ENCODE measurements at regions not wholly inside any gene's neighbourhood (a gene's known extent, or its start where the extent isn't known, plus 50 kb on each side); places are given as distances from the start of the nearest gene placed in this dataset.
A peak's percentile ranks its signal among the peaks of the same experiment; 100 is the strongest.

DNA sequence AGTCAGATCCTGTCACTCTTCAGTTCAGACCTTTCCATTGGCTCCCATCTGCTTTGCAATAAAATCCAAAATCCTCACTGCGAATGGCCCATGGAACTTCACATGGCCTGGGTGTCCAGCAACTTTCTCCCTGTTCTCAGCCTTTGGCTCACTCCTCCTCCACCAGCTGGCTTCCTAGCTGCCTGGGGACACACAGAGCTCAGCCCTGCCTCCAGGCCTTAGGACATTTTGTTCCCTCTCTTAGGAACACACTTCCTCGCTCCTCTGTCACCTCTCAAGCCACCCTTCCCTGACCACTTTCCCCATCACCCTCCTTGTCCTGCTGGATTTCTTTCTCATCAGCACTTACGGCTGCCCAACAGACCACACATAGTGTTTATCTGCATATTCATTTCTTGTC is 419.6 kb downstream of the MED13L start:
- no peak for DNase-seq (ENCODE audit: low spot score)

DNA sequence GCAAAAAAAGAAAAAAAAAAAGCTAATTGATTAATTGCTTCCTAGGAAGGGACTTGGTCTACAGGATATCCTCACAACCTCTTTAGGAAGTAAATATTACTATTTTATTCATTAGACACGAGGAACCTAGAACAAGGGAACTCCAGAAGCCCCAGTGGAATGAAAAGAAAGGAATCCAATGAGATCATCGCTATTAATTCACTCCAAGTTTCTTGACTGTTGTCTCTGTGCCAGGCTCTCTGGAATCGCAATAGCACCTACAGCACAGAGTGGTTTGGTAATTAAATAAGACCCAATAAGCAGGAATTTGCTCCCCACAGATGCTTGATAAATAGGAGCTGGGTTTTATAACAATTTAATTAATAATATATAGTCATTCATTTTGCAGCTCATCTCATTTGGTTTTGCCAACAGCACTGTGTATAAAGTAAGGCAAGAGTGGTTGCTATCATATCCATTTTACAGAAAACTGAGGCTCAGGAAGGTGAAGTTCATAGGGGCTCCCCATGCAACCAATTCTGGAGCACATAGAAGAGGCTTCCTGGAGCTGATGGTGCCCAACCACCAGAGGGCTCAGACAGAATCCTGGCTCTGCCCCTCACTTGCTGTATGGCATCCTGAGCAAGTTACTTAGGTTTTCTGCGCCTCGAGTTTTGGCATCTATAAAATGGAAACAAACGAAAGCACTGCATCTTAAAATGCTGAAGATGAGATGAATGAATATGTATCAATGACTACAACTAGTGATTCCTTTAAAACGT is 420.2 kb downstream of the MED13L start:
- no peak for DNase-seq (ENCODE audit: low spot score)

DNA sequence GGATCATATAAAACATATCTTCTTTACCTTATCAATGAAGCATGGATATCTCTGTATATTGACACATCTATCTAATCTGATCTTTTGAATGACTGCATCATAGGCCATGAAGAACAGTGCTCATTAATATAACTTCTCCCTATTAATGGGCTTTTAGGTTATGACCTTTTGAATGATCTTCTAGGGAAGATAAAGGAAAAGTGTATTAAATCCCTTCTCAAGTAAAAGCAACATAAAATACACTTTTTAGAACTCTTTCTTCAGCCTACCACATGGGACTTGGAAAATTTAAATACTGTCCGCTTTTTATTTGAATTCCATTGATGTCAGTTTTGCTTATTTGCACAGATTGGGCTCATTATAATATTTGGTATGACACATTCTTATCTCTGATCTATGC is 425.4 kb downstream of the MED13L start:
- no peak for DNase-seq (ENCODE audit: low spot score)

DNA sequence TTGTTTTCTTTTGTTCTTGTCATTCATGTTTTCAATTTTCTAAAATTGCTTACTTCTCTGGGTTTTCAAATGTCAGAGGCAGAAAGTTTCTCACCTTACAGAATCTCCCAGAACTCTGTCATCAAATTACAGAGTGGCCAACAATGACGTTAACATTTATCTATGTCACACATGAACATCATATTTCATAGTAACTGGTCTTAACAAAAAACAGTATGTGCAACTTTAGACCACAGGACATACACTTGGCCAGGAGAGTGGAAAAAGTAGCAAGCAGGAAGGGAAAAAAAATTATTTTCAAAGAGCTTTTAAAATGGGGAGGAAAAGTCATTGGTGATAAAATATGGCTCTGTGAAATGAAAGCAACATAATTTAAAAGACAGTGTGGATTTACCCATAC is 426.5 kb downstream of the MED13L start:
- DNase-seq (ENCODE audit: low spot score): no peak

DNA sequence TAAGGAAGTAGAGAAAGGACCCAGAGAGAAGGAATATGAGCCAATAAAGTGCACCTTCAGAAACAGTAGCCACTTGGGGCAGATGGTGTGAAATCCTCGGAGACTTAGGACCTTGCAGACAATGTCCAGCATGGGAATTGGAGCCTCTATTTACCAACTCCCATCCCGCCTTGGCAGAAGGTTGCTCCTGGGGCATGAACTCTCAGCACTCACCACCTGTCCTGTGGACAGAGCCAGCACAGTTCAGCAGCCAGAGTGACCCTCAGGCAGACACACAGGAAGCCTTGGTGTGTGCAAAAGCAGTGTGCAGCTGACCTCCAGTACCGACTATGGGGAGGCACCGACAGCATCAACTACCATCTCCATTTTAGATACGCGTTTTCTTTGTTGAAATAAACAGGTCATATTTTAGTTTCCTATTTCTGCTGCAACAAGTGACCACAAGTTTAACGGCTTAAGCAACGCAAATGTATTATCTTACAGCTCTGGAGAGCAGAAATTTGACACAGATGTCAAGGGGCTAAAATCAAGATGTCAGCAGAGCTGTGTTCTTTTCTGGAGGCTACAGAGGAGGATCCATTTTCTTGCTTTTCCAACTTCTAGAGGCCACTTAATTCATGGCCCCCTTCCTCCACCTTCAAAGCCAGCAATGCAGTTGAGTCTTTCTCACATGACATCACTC is 428.1 kb downstream of the MED13L start:
- DNase-seq (ENCODE audit: low spot score): no peak

DNA sequence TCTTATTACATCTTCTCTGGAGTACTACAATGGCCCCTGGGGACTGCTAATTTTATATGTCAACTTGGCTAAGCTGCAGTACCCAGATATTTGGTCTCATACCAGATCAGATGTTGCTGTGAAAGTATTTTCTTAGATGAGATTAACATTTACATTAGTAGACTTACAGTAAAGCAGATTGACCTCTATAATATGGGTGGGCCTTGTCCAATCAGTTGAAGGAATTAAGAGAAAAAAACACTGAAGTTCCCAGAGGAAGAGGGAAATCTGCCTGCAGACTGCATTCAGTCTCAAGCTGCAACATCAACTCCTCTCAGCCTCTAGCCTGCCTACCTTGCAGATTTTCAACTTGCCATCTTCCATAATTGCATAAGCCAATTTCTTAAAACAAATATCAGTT is 430.1 kb downstream of the MED13L start:
- no peak for DNase-seq (ENCODE audit: low spot score)

DNA sequence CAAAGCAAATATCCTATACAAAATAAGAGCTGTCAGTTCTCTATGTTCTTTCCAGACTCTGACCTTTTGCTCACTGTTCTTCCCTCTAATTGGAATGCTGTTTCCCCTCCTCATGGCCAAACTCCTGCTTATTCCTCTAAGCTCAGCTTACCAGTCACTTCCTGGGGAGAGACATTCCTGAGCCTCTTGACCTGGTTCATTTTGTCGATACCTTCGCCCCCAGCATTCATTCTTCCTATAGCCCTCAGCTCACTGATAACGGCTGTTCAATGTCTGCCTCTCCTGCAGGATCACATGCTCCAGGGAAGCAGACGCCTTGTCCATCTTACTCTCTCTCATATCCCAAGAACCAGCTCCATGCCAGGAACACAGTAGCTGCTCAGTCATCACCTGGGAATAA is 431.0 kb downstream of the MED13L start:
- no peak for DNase-seq (ENCODE audit: low spot score)

DNA sequence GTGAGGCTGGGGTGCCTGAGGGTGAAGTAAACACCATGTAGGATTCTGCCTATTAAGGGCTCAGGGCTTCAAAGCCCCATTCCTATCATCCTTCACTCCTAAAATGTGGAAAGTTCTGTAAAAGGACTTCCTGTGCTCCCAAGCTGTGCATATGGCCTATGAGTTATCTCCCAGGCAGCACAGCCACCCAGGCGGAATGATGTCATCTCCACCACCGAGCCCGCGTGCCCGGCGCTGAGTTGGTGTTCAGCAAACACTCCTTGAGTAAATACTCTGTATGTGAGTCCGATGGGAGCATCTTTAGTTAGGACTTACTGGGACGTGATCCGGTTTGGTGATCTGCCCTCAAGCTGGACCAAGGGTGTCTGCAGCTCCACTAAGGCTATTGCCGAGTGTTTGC is 437.3 kb downstream of the MED13L start:
- DNase-seq (ENCODE audit: low spot score): no peak

DNA sequence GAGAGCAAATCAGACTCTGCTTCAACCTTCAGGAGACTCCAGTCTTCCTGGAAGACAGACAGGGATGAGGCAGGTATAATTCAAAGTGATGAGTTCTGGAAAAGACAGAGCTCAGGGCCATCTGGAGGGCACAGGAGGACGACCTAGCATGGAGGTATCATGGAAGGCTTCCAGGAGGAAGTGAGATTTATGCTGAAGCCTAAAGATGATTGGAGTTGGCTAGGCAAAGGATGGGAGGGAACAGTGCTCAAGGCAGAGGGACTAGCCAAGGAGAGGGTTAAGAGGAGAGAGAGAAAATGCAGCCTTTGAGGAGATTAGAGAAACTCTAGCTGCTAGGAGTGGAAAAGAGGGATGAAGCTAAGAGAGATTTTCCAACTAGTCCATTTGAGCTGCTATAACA is 438.5 kb downstream of the MED13L start:
- DNase-seq (ENCODE audit: low spot score): no peak

DNA sequence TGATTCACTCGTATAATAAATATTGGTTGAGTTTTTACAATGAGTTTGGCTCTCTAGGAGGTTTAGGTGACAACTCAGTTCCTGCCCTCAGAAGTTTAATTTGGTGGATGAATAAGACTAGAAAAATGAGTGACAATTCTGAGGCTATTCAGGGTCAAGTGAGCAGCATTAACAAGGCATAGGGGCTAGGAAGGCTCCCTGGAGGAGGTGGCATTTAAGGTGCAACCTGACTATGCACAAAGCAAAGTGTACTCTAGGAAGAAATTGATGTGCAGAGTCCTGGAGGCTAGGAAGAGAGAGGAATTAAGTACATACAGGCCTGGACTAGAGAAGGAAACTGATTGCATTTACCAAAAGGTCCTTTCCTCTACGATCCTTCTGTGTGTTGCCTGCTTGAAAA is 440.3 kb downstream of the MED13L start:
- no peak for DNase-seq (ENCODE audit: low spot score)

DNA sequence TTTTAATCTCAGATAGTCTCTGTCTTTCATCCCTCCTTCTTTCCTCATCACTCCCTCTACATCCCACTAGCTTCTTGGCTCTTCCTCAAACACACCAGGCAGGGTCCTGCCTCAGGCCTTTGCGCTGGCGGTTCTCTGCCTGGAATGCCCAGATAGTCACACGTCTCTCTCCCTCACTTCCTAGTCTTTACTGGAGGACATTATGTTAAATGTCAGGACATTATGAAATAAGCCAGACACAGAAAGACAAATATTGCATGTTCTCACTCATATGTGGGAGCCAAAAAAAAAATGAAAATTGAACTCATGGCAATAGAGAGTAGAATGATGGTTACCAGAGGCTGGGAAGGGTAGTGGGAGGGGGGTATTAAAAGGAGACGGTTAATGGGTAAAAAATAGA is 442.0 kb downstream of the MED13L start:
- peak; percentile 41 for DNase-seq (ENCODE audit: low spot score)

DNA sequence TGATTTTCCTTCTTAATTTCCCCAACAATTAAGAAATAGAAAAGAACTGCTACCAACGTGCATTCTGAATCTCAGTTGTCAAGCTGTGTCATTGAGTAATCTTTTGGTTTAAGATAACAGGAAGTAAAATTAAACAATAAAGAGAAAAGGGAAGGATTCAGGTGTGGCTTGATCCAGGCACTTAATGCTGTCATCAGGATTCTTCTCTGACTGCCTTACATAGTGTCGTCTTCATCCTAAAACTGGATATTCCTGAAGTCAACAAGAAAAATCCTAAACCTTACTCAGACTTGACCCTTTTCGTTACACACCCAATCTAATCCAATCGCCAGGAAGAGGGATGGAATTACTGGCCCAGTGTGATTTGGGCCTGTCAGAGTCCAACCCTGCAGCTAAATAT is 443.8 kb downstream of the MED13L start:
- DNase-seq (ENCODE audit: low spot score): no peak

DNA sequence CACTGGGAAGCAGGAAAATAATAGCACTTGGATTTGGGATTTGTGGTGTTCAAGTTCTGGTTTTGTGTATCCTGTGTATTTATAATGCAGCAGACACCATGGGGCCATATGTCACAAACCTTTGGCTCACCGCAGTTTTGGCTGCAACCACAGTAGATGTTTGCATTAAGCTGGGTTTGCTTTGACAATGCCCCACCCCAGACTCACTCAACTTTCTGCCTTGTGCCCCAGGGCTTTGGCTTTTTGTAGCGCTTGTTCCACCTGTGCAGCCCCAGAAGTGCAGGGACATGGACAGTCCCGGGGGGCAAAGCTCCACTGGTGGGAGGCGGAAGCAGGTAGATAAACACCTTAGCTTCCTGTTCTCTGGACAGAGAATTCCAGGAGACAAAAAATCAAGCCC is 446.9 kb downstream of the MED13L start:
- no peak for DNase-seq (ENCODE audit: low spot score)

DNA sequence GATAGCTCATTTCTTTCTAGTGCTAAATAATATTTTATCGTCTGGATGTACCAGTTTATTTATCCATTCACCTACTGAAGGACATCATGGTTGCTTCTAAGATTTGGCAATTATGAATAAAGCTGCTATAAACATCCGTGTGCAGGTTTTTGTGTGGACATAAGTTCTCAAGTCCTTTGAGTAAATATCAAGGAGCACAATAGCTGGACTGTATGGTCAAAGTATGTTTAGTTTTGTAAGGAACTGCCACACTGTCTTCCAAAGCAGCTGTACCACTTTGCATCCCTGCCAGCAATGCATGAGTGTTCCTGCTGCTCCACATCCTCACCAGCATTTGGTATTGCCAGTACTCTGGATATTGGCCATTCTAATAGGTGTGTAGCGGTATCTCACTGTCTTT is 447.4 kb downstream of the MED13L start:
- no peak for DNase-seq (ENCODE audit: low spot score)

DNA sequence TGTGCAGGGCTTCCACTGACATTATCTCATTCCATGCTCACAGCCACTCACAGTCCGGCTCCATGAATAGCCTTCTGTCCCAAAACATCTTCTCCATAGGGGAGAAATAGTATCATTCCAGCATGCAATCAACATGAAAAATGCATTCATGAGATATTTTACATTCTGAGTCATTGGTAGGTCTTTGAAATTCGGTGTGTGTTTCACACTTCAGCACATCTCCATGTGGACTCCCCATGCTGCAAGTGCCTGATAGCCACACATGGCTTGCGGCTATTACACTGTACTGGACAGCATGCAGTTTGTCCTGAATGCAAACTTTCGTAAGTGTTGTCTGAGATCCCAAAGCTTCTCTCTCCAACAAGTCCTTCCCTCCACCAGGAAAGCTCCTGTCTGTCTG is 449.3 kb downstream of the MED13L start:
- DNase-seq (ENCODE audit: low spot score): no peak

DNA sequence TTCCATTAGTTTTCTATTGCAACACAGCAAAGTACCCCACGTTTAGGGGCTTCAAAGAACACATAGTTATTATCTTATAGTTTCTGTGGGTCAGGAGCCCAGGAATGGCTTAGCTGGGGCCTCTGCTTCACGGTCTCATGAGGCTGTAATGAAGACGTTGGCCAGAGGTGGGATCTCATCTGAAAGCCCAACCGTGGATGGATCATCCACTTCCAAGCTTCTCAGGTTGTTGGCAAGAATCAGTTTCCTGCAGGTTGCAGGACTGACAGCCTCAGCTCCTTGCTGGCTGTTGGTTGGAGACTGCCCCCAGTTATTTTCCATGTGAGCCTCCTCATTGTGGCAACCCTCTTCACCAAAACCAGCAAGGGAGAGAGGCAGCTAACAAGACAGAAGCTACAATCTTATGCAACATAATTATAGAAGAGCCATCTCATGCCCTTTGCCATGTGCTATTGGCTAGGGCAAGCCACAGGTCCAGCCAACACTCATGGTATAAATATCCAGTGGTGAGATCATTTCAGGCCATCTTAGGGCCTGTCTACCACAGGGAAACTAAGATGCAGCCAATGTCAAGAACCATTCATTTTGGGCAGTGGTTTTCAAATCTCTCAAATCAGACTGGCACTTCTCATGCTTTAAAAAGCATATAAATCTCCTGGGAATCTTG is 452.4 kb downstream of the MED13L start:
- DNase-seq (ENCODE audit: low spot score): no peak

DNA sequence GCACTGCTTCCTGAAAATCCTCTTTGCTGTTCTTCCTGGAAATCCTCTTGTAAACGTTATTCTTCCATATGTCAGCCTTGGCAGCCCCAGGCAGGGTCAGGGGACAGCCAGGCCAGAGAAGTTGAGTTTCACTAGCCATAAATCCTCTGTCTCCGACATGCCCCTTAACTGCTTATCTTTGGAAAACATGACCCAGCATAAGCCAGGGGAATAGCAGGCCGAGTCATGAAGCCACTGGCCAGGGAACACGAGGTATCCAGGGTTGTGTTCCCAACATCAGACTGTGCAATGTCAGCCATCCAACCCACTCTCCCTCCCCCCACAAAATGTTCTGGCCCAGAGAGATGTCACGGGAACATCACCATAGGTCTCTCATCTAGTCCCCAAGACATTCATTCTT is 453.9 kb downstream of the MED13L start:
- DNase-seq (ENCODE audit: low spot score): peak; percentile 38

DNA sequence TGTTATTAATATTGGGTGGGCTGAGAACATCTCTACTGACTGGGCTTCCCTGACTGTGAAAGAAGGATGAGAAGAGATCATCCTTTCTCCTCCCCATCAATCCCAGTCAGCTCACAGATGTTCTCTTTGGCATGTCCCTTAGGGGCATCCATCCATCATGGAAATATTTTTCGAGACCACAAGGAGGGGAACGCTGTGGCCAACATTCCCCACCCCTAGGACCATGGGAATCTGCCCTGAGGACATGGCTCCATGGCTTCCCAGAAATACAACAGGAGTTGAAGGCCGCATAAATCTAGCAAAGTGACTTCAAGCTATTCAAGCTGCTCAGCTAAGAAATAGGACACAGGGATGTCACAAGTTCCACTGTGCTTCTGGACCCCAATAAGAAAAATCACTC is 456.8 kb downstream of the MED13L start:
- no peak for DNase-seq (ENCODE audit: low spot score)

DNA sequence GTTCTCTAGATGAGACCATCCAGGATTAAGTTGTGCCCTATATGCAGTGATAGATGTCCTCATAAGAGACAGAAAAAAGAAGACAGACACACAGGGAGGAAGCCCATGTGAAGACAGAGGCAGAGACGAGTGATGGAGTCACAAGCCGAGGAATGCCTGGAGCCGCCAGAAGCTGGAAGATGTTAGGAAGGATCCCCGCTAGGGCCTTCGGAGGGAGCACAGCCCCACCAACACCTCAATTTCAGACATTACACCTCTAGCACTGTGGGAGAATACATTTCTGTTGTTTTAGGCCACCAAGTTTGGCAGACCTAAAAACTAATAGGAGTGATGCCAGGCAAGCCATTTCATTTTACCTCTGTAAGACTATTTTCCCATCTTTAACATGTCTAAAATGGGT is 458.5 kb downstream of the MED13L start:
- no peak for DNase-seq (ENCODE audit: low spot score)

DNA sequence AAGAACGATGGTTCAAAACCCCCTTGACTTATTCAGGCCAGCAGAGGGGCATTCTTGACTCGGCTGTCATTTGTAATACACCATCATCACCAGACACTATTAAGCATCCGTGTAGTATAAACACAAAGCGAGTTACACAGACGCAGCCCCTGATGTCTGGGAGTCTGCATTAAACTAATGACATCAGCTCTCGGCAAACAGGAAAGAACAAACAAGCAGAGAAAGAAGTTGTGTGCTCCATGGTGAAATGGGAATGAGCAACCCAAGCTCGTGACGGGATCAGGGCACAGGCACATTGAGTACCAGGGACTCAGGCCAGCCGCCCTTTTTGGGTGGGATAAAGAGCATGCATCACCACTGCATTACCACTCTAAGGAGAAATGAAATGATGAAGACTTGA is 460.1 kb downstream of the MED13L start:
- DNase-seq (ENCODE audit: low spot score): no peak

DNA sequence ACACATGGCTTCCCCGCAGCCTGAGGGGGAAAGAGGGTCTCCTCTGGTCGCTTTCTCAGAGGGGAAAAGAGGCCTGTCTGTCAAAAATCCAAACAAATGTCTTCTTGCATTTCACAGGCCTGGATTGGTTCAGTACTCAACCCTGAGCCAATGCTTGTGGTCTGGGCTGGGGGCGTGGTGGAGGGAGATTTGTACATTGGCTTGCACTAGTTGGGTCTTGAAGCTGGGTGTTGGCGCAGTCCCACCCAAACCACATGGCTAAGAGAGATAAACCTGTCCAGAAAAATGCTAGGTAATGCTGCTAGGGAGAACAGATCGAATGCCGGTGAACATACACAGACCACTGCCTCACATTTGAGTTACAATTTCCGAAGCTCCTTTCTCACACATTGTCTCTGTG is 461.6 kb downstream of the MED13L start:
- no peak for DNase-seq (ENCODE audit: low spot score)

DNA sequence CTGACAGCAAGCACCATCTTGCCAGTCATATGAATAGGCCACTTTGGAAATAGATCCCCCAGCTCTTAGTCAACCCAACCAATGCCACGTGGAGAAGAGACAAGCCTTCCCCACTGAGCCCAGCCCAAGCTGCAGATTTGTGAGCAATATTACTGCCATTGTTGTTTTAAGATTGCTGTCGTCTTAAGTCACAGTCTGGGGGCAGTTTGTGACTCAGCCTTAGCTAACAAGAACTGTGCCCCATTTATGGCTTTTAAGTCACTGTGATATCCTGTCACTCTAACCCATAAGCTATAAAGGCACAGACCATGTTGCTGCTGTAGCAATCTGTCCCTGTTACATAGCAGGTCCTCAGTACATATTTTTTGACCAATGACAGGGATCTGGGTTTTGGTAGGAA is 464.2 kb downstream of the MED13L start:
- no peak for DNase-seq (ENCODE audit: low spot score)

DNA sequence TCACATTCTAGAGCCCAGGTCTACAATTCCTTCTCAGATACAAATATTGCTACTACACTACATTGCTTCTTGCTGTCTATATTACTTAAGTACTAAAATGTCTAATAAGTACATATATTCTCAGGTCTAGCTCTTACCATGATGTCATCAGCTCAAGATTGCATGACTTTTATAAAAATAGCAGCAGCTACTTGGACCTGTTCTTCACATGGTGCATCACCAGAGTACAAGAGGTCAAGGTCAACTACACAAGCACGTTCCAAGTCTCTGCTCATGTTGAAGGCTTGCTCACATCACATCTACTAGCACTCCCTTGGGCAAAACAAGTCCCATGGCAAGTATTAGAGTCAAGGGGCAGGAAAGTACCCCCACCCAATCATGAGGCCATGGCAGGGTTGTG is 465.6 kb downstream of the MED13L start:
- no peak for DNase-seq (ENCODE audit: low spot score)
